Kidney tubule cell (primary cell): ENCODE measurements at regions not wholly inside any gene's neighbourhood (a gene's known extent, or its start where the extent isn't known, plus 50 kb on each side); places are given as distances from the start of the nearest gene placed in this dataset.

Source experiments
- DNase-seq: peaks from one replicate; pipeline ENCODE4 v3.0.0-alpha.2; 2018; ENCODE audit warnings: low spot score

DNA sequence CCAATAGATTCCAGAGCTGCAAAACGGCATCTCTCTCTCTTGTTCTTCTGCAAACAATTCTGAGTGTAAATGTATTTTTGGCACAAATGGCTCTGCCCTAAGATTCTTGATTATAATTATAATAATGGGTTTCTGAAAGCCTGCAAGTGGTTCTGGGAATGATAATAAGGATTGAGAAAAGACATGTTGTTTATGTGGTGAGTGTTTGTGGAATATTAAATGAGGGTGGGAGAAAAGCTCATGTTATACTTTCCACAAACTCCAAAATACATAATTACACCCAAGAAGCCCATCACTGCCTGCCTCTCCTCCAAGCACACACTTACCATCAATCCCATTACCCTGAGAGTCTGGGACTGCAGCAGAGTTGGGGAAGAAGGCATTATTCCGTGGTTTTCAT, 460.0 kb upstream of the BRINP1 start:
- no peak for DNase-seq

DNA sequence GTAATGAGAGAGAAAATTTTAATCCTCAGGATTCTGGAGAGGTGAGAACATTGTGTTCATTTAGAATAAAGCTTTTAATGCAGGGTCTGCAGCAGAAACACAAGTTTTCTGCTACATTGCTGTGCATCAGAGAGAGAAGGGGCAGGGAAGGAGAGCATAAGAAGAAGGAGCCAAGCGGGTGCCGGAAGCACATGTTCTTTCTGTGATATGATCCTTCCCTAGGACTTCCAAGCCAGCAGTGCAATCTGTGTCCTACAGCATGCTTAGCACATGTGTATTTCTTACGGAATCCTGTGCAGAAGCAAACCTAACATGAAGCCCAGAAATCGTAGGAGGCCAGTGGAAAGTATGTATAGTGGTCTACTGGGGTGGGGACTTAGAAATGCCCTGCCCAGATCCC, 458.3 kb upstream of the BRINP1 start:
- DNase-seq: no peak

DNA sequence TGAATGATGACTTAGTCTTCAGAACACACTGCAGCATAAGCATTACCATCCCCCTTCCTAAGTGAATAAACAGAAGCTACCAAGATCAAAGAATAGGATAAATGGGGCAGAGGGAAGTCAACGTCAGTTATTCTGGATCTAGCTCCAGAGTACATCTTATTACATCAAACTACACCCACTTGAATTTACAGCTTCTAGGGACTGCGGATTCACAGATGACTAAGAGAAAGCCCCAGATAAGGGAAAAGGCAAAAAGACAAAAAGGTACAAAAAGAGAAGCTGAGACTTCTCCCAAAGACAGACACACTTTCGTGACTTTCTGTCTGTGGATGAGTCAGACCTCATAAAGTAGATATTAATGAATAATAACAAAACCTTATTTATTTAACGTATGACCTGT, 457.9 kb upstream of the BRINP1 start:
- no peak for DNase-seq

DNA sequence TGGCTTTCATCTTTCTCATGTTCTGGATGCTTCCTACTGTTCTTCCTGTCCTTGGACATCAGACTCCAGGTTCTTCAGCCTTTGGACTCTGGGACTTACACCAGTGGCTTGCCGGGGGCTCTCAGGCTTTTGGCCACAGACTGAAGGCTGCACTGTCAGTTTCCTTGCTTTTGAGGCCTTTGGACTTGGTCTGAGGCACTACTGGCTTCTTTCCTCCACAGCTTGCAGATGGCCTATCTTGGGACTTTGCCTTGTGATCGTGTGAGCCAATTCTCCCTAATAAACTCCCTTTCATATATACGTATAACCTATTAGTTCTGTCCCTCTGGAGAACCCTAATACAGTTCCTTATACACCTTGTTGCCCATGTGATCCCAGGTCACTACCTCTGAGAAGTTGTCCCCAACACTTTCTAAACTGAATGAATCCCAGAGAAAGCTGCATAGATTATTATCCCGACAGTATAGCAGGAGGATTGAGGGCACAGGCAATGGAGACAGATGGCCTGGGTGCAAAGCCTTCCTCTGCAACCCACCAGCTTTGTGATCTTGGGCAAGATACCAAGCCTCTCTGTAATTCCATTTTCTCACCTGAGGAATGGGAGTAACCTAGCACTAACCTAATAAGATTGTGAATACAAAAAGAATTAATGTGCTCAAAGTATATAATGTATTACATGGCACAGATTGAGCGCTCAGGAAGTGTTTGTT, 449.6 kb upstream of the BRINP1 start:
- DNase-seq: no peak

DNA sequence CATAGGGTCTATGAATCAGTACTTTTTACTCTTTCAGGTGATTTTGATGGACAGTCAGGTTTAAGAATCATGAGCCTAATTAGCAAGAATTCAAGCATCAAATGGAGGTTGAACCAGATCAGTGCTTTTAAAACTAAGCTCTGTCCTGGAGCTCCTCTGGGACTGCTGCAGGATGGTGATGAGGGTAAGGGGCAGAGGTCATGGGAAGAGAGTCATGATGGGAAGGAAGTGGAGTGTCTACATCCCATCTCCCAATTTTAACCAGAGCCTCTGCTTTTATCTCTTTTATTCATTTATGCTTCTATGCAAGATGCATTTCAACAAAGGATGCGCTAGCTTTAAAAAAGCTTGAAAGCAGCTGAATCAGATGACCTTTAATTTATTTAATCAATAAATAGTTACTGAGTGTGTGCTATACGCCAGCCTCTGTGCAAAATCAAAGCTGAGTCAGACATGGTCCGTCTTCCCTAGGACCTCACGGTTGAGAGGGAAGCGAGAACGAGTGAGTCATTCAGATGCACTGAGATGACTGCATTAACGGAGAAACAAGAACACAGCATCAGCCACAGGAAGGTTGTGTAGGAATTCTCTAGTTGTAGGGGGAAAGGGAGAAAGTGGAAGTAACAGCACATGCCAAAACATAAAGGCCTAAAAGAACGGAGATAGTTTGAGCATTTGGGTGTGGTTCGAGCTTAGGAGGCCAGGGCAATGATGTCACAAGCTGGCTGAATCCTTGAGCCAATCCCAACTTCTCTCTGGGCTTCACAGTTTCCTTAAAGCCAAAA, 441.6 kb upstream of the BRINP1 start:
- DNase-seq: peak; percentile 15

DNA sequence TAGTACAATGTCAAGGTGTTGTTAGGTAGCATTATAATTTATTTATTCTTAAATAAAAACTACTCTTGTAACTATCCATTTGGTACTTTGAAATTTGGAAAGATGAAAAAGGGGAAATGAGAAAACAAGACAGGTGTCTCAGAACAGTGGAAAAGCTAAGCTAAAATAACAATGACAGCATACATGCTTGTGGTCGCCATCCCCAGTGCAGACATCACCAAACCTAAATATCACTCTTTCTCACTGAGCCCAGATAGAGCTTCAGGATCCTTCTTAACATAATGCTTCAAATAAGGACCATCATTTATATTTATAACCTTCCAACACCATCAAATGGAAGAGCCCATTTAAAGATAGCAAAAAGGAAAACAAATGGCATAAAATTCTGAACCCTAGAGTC, 434.4 kb upstream of the BRINP1 start:
- no peak for DNase-seq

DNA sequence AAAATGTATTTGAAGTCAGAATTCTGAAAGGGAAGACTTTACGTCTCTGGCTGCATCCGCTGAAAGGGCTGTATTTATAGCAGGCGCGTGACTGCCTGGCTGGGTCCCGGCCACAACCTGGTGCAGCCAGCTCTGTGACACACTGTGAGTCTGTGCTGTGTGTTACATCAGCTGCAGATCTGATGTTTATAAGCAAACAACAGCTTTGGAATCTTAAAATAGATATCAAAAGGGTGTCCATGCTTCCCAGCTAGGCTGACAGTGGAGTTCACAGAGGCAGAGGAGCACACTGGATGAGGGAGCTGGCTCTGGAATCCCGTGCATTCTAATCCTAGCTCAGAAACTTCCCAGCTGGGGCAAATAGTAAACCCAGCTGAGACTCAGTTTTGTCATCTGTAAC, 433.4 kb upstream of the BRINP1 start:
- DNase-seq: no peak

DNA sequence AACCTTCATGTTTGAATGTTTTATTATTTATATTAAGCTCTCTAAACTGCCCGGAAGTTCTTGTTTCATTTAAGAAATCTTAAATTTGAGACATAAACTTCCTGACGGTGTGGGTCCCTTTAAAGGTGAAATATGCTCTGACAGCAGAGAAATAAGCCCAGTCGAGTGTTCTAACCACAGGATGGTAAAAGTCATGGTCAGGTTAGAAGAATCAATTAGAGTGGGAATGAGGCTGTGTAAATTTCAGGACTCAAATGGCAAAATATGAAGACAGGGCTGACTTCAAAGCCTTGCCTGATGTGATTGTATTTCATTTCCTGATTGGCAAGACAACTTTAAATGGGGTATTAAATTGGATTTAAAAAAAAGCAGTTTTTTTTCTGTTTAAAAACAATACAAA, 432.9 kb upstream of the BRINP1 start:
- no peak for DNase-seq

DNA sequence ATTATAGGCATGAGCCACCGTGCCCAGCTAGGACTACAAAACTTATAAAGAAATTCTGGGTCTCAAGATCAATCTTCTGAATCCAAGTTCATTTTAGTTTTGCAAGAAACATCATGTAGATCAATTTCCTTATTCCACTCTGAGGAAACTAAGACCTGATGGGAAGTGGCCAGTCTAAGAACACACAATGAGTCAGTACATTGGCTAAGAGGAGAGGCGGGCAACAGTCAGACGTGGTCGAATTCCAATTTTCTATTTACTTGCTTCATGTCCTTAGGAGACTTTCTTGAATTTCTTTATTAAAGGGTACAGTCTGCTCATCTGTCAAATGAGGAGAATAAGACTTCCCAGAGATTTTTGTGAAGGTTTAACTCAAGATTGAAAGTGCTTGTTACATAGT, 432.1 kb upstream of the BRINP1 start:
- DNase-seq: no peak

DNA sequence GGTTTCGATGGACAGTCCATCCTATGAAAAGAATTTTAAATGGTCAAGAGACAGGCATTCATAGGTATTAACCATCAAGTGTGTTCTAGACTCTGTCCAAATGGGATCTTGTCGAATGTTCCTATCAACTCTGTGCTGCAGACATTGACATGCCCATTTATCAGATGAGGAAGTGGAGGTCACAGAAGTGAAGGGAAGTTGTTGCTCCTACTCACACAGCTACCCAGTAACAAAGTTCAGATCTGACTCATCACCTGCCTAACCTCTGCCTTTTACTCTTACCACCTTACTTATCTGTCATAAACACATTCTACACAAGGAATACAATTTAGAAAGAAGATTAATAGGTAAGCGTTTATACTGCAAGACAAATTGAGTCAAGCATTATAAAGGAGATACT, 426.2 kb upstream of the BRINP1 start:
- no peak for DNase-seq

DNA sequence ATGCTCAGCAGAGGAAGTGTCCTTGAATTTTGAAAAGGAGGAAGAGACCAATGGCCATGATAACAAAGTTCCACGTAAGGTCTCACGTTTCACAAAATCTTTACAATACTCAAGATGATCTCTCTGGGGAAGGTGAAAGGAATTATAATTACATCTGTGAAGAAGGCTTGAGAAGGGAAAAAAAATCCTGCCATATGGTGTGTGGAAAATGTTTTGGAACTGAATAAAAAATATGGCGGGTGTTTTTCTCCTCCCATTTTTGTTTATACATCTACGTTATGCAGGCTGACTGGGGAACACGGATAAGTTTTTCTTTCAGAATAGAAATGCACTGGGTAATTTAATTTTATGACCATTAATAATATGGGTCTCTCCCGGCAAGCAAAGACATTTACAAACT, 425.6 kb upstream of the BRINP1 start:
- DNase-seq: no peak

DNA sequence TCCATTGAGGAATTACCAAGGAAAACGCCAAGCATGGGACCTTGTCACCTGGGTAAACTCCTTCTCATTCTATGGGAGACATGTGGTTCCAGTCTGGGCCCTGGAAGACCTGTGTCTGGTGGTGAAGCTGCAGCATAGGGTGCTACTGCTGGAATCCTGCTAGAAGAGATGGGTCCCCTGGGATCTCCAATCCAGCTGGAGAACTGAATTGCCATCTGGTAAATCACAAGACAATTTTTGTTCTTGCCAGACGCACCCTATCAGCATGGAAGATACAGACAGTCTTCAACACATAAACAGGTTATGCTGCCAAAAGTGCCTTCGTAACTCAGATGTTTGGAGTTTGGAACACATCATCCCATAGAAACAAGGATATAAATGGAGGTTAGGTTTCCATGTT, 424.0 kb upstream of the BRINP1 start:
- no peak for DNase-seq

DNA sequence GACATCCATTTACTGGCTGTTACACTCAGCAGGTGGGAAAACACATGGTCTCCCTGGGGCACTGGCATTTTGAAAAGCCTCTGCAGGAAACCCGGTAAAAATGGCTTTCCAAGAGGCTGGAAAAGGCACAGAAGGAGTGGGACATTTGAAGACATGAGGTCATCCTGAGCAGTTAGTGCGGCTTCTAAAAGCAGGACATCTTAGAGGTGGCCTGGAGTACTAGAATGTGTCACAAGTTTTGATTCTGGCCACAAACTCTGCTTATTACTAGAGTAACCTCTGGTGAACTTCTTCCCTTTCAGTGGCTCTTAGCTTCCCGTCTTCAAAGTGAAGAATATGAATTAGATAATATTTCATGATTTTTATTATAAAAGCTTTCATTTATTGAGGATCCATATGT, 423.0 kb upstream of the BRINP1 start:
- no peak for DNase-seq

DNA sequence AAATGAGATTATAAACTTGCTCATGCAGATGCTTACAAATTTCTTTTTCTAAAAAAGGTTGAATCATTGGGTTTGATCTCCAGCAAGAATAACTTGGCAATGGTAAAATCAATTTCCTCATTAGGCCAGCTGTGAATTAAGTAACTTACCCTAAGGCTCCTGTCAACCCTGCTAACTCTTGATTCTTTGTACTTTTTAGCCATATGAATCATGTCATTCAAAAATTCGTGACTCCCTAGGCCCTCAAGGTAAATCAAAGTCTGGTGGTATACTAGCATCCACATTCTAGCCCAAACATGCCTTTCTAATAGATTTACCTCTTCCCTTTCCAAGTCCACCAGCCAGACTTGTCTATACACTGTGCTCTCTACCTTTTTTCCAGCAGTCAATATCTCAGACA, 420.8 kb upstream of the BRINP1 start:
- DNase-seq: no peak

DNA sequence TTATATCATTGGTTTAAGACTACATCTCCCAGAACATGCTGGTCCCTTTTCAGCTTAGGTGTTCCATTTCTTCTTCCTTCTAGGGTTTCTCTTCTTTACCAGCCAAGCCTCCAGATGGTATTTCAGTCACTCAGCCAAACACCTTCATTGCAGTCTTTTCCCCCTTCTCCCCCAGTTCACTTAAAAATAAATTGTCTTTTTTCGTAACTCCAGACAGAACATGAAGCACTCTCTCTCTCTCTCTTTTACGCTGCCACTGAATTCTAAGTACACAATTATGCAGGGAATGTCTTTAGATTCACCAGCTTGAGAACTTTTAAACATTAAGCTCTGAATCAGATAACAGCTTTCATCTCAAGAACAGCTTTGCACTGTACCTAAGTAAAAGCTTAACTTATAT, 419.7 kb upstream of the BRINP1 start:
- peak; percentile 5 for DNase-seq

DNA sequence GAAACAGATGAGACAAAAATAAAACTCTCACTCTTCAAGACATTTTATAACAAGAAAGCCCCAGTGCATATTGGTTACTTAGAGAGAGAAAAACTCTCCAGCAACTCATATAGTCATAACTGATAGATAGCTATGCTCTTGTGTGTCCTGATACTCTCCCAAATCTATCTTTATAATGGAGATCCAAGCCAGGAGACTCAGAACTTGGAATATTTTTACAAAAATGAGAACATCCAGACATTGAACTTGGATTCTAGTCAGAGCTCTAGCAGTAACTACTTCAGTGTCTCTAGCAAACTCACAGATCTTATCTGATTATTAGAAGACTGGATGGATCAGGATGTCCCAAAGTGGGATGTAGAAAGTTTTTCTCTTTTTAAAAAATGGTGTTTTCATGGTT, 412.7 kb upstream of the BRINP1 start:
- no peak for DNase-seq

DNA sequence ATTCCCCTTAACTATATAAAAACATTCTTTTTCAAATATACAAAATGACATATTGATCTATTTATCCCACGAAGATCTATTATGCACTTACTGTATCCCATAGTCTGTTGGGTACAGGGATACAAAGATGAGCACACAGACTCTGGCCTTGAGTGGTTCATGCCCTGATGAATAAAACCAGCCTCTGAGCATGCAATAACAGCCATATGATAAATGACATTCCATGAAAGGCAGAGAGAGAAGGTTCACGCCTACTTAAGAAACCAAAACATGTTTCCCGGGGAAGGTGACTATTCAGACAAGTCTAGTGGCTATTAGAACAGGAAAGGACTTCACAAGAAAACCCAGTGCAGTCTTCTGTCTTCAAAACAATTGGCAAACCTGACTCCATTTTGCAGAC, 406.2 kb upstream of the BRINP1 start:
- DNase-seq: no peak

DNA sequence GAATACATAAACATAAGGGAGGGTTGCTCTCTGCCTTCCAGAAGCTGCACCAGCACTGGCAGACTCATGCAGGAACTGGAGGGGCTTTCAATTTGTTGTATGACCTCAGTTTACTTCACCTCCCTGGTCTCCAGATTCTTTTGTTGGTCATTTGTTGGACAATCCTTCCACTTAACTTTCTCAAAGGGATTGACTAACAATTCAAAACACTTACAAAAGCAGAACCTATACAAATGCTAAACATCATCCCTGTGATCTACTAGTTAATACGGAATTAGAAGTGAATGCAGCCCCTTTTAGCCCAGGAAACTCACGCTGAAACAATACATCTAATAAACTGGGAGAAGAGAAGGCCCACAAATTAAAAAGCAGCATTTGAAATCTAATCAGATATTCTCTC, 404.6 kb upstream of the BRINP1 start:
- DNase-seq: no peak

DNA sequence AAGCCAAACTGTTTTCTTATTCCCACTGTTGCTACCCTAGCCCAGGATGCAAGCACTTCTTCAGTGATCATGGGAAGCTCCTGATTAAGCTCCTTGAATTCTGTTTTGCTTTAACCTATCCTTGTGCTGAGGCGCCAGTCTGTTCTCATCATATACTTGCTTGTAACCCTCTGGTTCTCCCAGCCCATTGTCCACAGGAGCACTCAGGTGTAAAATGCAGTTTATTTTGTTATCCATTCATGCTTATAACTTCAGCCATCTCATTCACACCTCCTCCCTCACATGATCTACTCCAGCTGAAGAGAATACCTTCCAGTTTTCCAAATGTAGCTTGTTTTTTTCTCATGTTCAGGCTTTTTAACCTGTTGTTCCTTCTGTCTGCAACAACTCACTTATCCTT, 402.1 kb upstream of the BRINP1 start:
- peak; percentile 23 for DNase-seq

DNA sequence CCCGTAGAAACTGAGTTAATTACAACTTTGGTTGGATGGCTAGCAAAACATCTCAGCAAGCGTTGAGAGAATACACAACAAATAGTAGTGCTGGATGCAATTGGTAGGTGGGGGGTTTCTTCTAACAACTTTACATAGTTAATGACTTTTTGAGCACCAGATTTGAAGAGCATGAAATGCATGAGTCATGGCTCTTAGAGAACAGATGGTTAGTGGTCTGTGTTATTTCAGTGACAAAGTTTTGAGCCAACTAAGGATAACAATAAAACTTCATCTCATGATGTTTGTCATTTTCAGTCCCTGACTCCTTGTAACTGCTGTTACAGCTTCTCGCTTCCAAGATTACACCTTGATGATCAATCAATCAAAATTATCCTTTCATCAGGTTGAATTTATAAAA, 399.0 kb upstream of the BRINP1 start:
- DNase-seq: no peak

DNA sequence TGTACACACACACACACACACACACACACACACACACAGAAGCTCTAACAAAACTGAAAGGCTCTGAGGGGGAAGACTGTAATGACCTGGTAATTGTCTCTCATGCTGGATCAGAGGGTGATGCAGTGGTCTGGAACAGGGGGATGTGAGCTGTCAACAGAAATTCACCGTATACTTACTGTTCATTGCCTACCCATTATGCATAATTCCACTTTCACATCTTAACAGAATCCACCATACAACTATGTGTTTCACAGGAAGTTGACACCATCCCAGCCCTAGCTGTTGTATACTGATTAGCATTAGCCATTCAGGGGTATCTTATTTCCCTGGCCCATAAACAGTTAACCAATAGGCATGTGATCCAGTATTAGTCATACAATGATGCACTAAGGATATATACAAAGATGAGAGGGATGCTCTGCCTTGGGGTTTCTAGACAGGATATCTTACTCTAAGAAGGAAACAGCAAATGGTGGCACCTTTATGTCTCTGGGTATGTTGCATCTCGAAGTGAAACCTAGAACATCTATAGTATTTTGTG, 396.5 kb upstream of the BRINP1 start:
- no peak for DNase-seq

DNA sequence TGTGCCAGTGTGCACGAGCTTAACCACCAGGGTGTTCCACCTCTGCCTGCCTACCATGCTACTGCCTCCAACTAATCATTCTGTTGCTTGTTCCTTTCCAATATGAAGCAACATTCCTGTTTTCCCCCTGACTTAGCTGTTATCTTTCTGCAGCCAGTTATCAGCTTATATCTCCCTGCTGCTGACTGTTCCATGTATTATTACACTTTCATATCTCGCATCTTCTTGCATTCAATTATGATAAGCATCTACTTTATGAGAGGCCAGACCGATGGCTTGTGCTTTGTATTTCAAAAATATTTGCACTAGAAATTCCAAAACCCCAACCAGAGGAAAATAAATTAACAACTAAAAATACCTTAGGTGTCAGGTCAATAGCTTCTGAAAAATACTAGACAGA, 394.0 kb upstream of the BRINP1 start:
- DNase-seq: no peak

DNA sequence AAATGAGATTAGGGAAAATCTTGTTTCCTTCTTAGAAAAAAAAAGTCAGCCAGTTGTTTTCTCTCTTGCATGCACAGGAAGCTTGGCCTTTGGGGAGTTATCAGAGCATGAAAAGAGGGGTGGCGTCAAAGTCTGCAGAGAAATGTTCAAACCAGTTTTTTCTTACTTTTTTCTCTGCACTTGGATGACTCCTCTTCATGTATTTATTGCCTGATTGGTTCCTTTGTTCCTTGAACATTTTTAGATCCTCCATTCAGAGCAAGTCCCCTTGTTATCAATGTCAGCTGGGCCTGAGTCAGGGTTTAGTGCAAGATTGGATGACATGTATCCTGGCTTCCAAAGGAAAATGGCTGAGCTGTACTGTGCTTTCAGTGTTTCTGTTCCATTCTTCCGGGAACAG, 392.6 kb upstream of the BRINP1 start:
- DNase-seq: peak; percentile 55

DNA sequence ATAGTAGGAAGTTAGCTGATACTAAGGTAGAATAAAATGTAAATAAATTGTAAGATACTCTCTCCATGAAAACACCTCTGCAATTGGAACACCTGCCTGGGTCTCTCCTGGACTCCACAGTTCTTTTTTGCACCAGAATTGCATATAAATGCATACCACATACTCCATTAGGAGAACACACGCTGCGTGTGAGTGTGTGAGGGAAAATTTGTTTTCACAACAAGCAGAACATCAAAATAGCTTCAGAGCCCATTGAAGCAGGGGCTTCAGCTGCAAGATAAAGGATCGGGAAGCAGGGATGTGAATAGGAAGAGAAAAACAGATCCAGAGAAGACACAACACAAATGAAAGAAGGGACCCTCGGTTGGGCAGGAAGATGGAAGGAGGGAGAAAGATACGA, 389.8 kb upstream of the BRINP1 start:
- DNase-seq: no peak
